Prostate gland (tissue), 2 donors: ENCODE measurements at regions not wholly inside any gene's neighbourhood (a gene's known extent, or its start where the extent isn't known, plus 50 kb on each side); places are given as distances from the start of the nearest gene placed in this dataset.

Experiments
- DNase-seq: peaks from one replicate; pipeline ENCODE4 v3.0.0-alpha.2; 2019; ENCODE audit warnings: low spot score
- H3K27ac ChIP-seq, 2 donors: fragments of 200-600 bp; sonication (generic); 2 replicates each; pipeline ENCODE4 v1.5.1; 2017 to 2019
- H3K27me3 ChIP-seq: fragments of 200-600 bp; sonication (generic); replicated peaks from 2 replicates; pipeline ENCODE4 v1.5.1; 2019; ENCODE audit not compliant: insufficient read depth
- H3K36me3 ChIP-seq, 2 donors: fragments of 200-600 bp; sonication (generic); 1 replicate in 1 of 2; 2 replicates in 1 of 2; pipeline versions ENCODE4 v1.5.1 to v1.8.1; 2017 to 2019
- H3K4me1 ChIP-seq: fragments of 200-600 bp; sonication (generic); replicated peaks from 2 replicates; pipeline ENCODE4 v1.5.1; 2019
- H3K4me3 ChIP-seq, 2 donors: fragments of 200-600 bp; sonication (generic); 2 replicates each; pipeline ENCODE4 v1.5.1; 2017 to 2019
- H3K9me3 ChIP-seq: fragments of 200-600 bp; sonication (generic); 2 replicates; pipeline ENCODE4 v1.5.1; 2017
- CTCF ChIP-seq, 4 experiments: fragments of 200-600 bp in 2 of 4; fragments of 450-650 bp in 2 of 4; sonication (generic) in 2 of 4; IDR thresholded peaks; 1 replicate in 3 of 4; 2 replicates in 1 of 4; pipeline ENCODE4 v1.5.1; 2016 to 2019; ENCODE audit warnings: antibody characterized with exemption in 4 of 4, mild to moderate bottlenecking in 2 of 4, moderate library complexity in 2 of 4
- POLR2A ChIP-seq: fragments of 450-650 bp; IDR thresholded peaks from one replicate; pipeline ENCODE4 v1.6.1; 2016; ENCODE audit warnings: antibody characterized with exemption, mild to moderate bottlenecking
- POLR2AphosphoS5 ChIP-seq: sonication (generic); formaldehyde crosslinking; IDR thresholded peaks from one replicate; pipeline ENCODE4 v1.6.1; 2017; ENCODE audit warnings: antibody characterized with exemption
- WGBS: methylation state at CpG from one replicate; pipeline ENCODE4 v1.1.5; 2018; 5-methylcytosine and 5-hydroxymethylcytosine counted together
- intact Hi-C: fragments of 100-400 bp; cut with DNase I; formaldehyde crosslinking; loops from one replicate; pipeline ENCODE4 v1.14.2; 2022

- H3K9me3 ChIP-seq = no peaks in the 10 kb centered on the region
- WGBS = 86% methylated on average over 4 of the region's 4 CpGs
- H3K27ac ChIP-seq = no peak overlapping the region
- H3K4me1 ChIP-seq = no peaks in the 10 kb centered on the region
- intact Hi-C loops = no loop called here
- no peak overlapping the region for H3K4me3 ChIP-seq
- no peaks in the 10 kb centered on the region for H3K36me3 ChIP-seq
- no peak for TF ChIP-seq POLR2AphosphoS5
- TF ChIP-seq POLR2A = no peak
- no peak for TF ChIP-seq CTCF (IDR thresholded peaks at IDR 0.05)
- no peaks in the 10 kb centered on the region for H3K27me3 ChIP-seq
- DNase-seq = no peak
These were observed 57.6 kb upstream of the ABI3BP start for GRCh38 chr3:101050866-101051265.

GRCh38 chr3:101050046-101050445, 56.8 kb upstream of the ABI3BP start:
- Histone ChIP-seq H3K9me3 (no peaks in the 10 kb centered on the region), H3K36me3 (no peaks in the 10 kb centered on the region), H3K27me3 (no peaks in the 10 kb centered on the region), H3K4me1 (no peaks in the 10 kb centered on the region), H3K27ac (no peak overlapping the region), H3K4me3 (no peak overlapping the region)
- WGBS = 91% methylated on average over 5 of the region's 5 CpGs
- DNase-seq = no peak
- intact Hi-C loops = no loop called here
- TF ChIP-seq POLR2A (no peak), CTCF (IDR thresholded peaks at IDR 0.05) (no peak), POLR2AphosphoS5 (no peak)

- Histone ChIP-seq H3K4me3 (no peak overlapping the region), H3K4me1 (no peaks in the 10 kb centered on the region), H3K27ac (no peak overlapping the region), H3K9me3 (no peaks in the 10 kb centered on the region), H3K36me3 (no peaks in the 10 kb centered on the region), H3K27me3 (no peaks in the 10 kb centered on the region)
- intact Hi-C loops = no loop called here
- TF ChIP-seq CTCF (IDR thresholded peaks at IDR 0.05) (no peak), POLR2AphosphoS5 (no peak), POLR2A (no peak)
- no peak for DNase-seq
These were observed 56.3 kb upstream of the ABI3BP start for GRCh38 chr3:101049532-101049931.

- no peak for TF ChIP-seq CTCF (IDR thresholded peaks at IDR 0.05)
- TF ChIP-seq POLR2A = no peak
- TF ChIP-seq POLR2AphosphoS5 = no peak
- Histone ChIP-seq H3K36me3 (no peaks in the 10 kb centered on the region), H3K27ac (no peak overlapping the region), H3K27me3 (no peaks in the 10 kb centered on the region), H3K4me1 (no peaks in the 10 kb centered on the region), H3K9me3 (no peaks in the 10 kb centered on the region), H3K4me3 (no peak overlapping the region)
- intact Hi-C loops = no loop called here
- DNase-seq = no peak
- WGBS = 34% methylated on average over 2 of the region's 2 CpGs
These were observed 50.5 kb upstream of the ABI3BP start for GRCh38 chr3:101043687-101044078.

GRCh38 chr3:101042996-101043686, 49.9 kb upstream of the ABI3BP start:
- Histone ChIP-seq H3K4me1 (no peaks in the 10 kb centered on the region), H3K36me3 (no peaks in the 10 kb centered on the region), H3K27ac (no peak overlapping the region), H3K9me3 (no peaks in the 10 kb centered on the region), H3K27me3 (no peaks in the 10 kb centered on the region), H3K4me3 (no peak overlapping the region)
- DNase-seq = no peak
- intact Hi-C loops = no loop called here
- TF ChIP-seq POLR2A = no peak
- no peak for TF ChIP-seq CTCF (IDR thresholded peaks at IDR 0.05)
- TF ChIP-seq POLR2AphosphoS5 = peak; percentile 23
